Neural crest cell (in vitro differentiated cells): ENCODE measurements at regions not wholly inside any gene's neighbourhood (a gene's known extent, or its start where the extent isn't known, plus 50 kb on each side); places are given as distances from the start of the nearest gene placed in this dataset.

Experiments used
- DNase-seq: peaks from one replicate; pipeline ENCODE4 v3.0.0; 2021; ENCODE audit warnings: low read depth, mixed read lengths, low spot score
- H3K27ac Mint-ChIP-seq: one replicate; pipeline ENCODE4 v1.8.0; 2021; ENCODE audit warnings: mild to moderate bottlenecking, mixed read lengths; ENCODE audit not compliant: unreplicated experiment
- H3K27me3 Mint-ChIP-seq: 2 replicates; pipeline ENCODE4 v1.8.0; 2021; ENCODE audit warnings: low read depth, mild to moderate bottlenecking, mixed read lengths
- H3K36me3 Mint-ChIP-seq: 2 replicates; pipeline ENCODE4 v1.8.0; 2021; ENCODE audit warnings: low read depth, mild to moderate bottlenecking, mixed read lengths
- H3K4me1 Mint-ChIP-seq: 2 replicates; pipeline ENCODE4 v1.8.0; 2021; ENCODE audit warnings: mixed read lengths
- H3K4me3 Mint-ChIP-seq: one replicate; pipeline ENCODE4 v1.8.0; 2021; ENCODE audit warnings: mild to moderate bottlenecking, mixed read lengths
- H3K9me3 Mint-ChIP-seq: 2 replicates; pipeline ENCODE4 v1.8.0; 2021; ENCODE audit warnings: mixed read lengths
- TF ChIP-seq, protein P1 (sequence below): fragments of 200-600 bp; sonication (generic); conservative IDR thresholded peaks from 2 replicates; pipeline ENCODE4 v1.5.0; 2021; ENCODE audit warnings: antibody characterized with exemption, mild to moderate bottlenecking

DNA sequence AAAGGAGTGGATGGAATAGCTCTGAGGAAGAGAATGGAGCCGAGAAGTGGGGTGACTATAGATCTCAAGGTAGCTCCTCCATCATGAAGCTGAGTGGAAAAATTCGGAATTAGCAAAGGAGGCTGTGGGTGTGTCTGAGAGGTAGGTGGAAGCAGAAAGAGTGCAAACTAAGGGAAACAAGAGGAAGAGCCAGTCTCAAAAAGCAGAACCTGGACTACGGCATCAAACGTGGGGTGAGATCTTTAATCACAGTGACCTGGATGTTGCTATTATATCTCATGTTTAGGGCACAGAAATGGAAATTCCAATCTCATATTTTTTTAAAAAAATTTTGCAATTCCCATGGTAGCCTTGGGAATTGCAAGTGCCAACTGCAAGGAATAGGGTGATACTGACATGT, 162.5 kb upstream of the RASGEF1B start:
- Mint-ChIP-seq H3K4me3 (no peak overlapping the region), H3K27ac (no peak overlapping the region), H3K9me3 (no peaks in the 10 kb centered on the region), H3K4me1 (peaks cover 5% of the 10 kb centered on the region), H3K36me3 (no peaks in the 10 kb centered on the region), H3K27me3 (no peaks in the 10 kb centered on the region)
- DNase-seq, result no peak
- TF ChIP-seq, protein P1, sequence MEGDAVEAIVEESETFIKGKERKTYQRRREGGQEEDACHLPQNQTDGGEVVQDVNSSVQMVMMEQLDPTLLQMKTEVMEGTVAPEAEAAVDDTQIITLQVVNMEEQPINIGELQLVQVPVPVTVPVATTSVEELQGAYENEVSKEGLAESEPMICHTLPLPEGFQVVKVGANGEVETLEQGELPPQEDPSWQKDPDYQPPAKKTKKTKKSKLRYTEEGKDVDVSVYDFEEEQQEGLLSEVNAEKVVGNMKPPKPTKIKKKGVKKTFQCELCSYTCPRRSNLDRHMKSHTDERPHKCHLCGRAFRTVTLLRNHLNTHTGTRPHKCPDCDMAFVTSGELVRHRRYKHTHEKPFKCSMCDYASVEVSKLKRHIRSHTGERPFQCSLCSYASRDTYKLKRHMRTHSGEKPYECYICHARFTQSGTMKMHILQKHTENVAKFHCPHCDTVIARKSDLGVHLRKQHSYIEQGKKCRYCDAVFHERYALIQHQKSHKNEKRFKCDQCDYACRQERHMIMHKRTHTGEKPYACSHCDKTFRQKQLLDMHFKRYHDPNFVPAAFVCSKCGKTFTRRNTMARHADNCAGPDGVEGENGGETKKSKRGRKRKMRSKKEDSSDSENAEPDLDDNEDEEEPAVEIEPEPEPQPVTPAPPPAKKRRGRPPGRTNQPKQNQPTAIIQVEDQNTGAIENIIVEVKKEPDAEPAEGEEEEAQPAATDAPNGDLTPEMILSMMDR, result no peak

GRCh38 chr4:81632581-81633299, 161.0 kb upstream of the RASGEF1B start:
- no peaks in the 10 kb centered on the region for H3K9me3 Mint-ChIP-seq
- TF ChIP-seq, protein P1, result no peak
- DNase-seq, result no peak
- peaks cover 5% of the 10 kb centered on the region for H3K4me1 Mint-ChIP-seq
- H3K27ac Mint-ChIP-seq, result no peak overlapping the region
- no peaks in the 10 kb centered on the region for H3K27me3 Mint-ChIP-seq
- no peak overlapping the region for H3K4me3 Mint-ChIP-seq
- H3K36me3 Mint-ChIP-seq, result no peaks in the 10 kb centered on the region

- Mint-ChIP-seq H3K36me3 (no peaks in the 10 kb centered on the region), H3K4me1 (peaks cover 5% of the 10 kb centered on the region), H3K27me3 (no peaks in the 10 kb centered on the region), H3K9me3 (no peaks in the 10 kb centered on the region), H3K27ac (no peak overlapping the region), H3K4me3 (no peak overlapping the region)
- no peak for DNase-seq
- TF ChIP-seq, protein P1, result no peak
Observed at GRCh38 chr4:81631958-81632441, 160.3 kb upstream of the RASGEF1B start.

DNA sequence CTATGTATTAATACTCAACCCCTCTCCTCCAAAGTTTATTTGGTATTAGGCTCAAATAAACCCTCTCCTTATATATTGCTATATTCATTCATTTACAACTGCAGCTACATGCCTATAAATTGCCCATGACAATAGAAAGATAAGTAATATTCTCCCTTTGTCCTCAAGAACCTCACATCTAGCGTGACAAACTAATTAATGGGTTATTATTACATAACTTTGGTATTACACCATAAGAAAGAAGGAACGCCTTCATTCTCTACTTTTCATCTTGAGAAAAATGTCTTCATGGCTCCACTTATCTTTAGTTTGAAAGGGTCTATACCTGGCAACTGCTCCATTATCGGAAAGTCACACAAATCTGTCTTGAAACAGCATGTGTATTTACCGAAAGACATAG, 157.7 kb upstream of the RASGEF1B start:
- Mint-ChIP-seq H3K36me3 (no peaks in the 10 kb centered on the region), H3K4me3 (no peak overlapping the region), H3K27ac (no peak overlapping the region), H3K4me1 (peaks cover 12% of the 10 kb centered on the region), H3K27me3 (no peaks in the 10 kb centered on the region), H3K9me3 (no peaks in the 10 kb centered on the region)
- no peak for DNase-seq
- TF ChIP-seq, protein P1, result no peak

- no peak overlapping the region for H3K27ac Mint-ChIP-seq
- peaks cover 12% of the 10 kb centered on the region for H3K4me1 Mint-ChIP-seq
- no peak overlapping the region for H3K4me3 Mint-ChIP-seq
- no peaks in the 10 kb centered on the region for H3K36me3 Mint-ChIP-seq
- DNase-seq, result no peak
- H3K27me3 Mint-ChIP-seq, result no peaks in the 10 kb centered on the region
- TF ChIP-seq, protein P1, result no peak
- no peaks in the 10 kb centered on the region for H3K9me3 Mint-ChIP-seq
Observed at GRCh38 chr4:81628489-81628888, 156.8 kb upstream of the RASGEF1B start.
